ENCODE measurements at regions not wholly inside any gene's neighbourhood (a gene's known extent, or its start where the extent isn't known, plus 50 kb on each side); places are given as distances from the start of the nearest gene placed in this dataset.

DNA sequence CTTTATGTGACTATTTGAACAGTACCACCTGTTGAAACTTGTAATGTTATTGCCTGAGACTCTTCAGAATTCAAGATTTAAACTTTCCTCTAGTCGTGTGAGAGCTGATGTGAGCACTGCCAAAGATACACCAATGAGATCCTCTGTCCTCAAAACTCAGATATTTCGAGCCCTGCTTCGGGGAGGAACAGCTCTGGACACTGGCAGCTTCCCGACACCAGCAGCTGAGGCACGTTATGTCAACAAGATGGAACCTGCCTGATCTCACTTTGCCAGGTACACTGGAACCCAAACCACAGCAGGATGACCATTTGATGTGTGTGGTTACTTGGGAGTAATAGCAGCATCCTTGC lies 319.9 kb upstream of the RBMS1 start:
- no peaks in the 10 kb centered on the region for H3K9me2 ChIP-seq
- no peak for DNase-seq
- no peak overlapping the region for H2AFZ ChIP-seq (ENCODE audit: low read depth)
- no peaks in the 10 kb centered on the region for H3K36me3 ChIP-seq (replicated peaks in 1 of 2; ENCODE audit: control insufficient read depth in 1 of 2, insufficient read depth in 2 of 2, low read length in 1 of 2)
- CTCF ChIA-PET, result interaction anchor here (0.8 kb wide), 1 partner anchor 13 kb away, joined by 3 read pairs; no protein-coding TSS in a partner anchor
- WGBS (ENCODE audit: low lambda C conversion rate), result 72% methylated on average over 3 of the region's 5 CpGs
- no peaks in the 10 kb centered on the region for H4K20me1 ChIP-seq (ENCODE audit: insufficient read depth)
- no peaks in the 10 kb centered on the region; a peak in 1 of 4 replicates for H3K4me1 ChIP-seq (ENCODE audit: control insufficient read depth in 1 of 2, insufficient read depth in 2 of 2, low read depth in 1 of 2, low read length in 1 of 2)
- POLR2A ChIA-PET, result no interaction called here
- no peak overlapping the region for H3K4me3 ChIP-seq (ENCODE audit: low read depth in 2 of 2, low read length in 1 of 2)
- H3K9me3 ChIP-seq, result no peaks in the 10 kb centered on the region
- H3K9ac ChIP-seq, result no peak overlapping the region
- no peaks in the 10 kb centered on the region for H3K27me3 ChIP-seq (ENCODE audit: insufficient read depth)
- no peak for TF ChIP-seq FOSL2 (IDR thresholded peaks at IDR 0.05; ENCODE audit: borderline replicate concordance, low read depth)
- no peak for TF ChIP-seq RXRA (IDR thresholded peaks at IDR 0.05; ENCODE audit: borderline replicate concordance, low read depth)
- H3F3A ChIP-seq (replicated peaks; ENCODE audit: insufficient read depth), result no peaks in the 10 kb centered on the region
- no peak overlapping the region for H3K4me2 ChIP-seq
- H3K79me2 ChIP-seq (ENCODE audit: insufficient read depth), result no peaks in the 10 kb centered on the region
- H3K27ac ChIP-seq (ENCODE audit: low read depth in 2 of 2, low read length in 1 of 2), result no peak overlapping the region

GRCh38 chr2:160816916-160817499 lies 323.4 kb upstream of the RBMS1 start:
- no peaks in the 10 kb centered on the region for H3K36me3 ChIP-seq (replicated peaks in 1 of 2; ENCODE audit: control insufficient read depth in 1 of 2, insufficient read depth in 2 of 2, low read length in 1 of 2)
- H3K9me3 ChIP-seq, result no peaks in the 10 kb centered on the region
- no peak for DNase-seq
- TF ChIP-seq JUND (IDR thresholded peaks at IDR 0.05) (no peak), RAD21 (IDR thresholded peaks at IDR 0.05; ENCODE audit: low read length) (no peak), FOXJ3 (CRISPR knock-in tag; IDR thresholded peaks at IDR 0.05) (no peak), RXRA (IDR thresholded peaks at IDR 0.05; ENCODE audit: borderline replicate concordance, low read depth) (no peak), GATA2 (CRISPR knock-in tag; IDR thresholded peaks at IDR 0.05) (peak; percentile 33; the same call in 1 of the 2 replicates), EZH2phosphoT487 (IDR thresholded peaks at IDR 0.05; ENCODE audit: borderline replicate concordance, low read depth) (no peak), ELF1 (IDR thresholded peaks at IDR 0.05) (no peak), TAF1 (IDR thresholded peaks at IDR 0.05; ENCODE audit: borderline replicate concordance, low read depth, low read length) (no peak), PBX3 (IDR thresholded peaks at IDR 0.05) (no peak), TEAD4 (IDR thresholded peaks at IDR 0.05; ENCODE audit: borderline replicate concordance, insufficient read depth) (no peak), NFIC (IDR thresholded peaks at IDR 0.05; ENCODE audit: borderline replicate concordance) (no peak), CHD2 (IDR thresholded peaks at IDR 0.05; ENCODE audit: low read length, partially characterized antibody) (no peak), RCOR1 (IDR thresholded peaks at IDR 0.05; ENCODE audit: low read length) (peak; percentile 17; the same call in 1 of the 2 replicates), ZBTB33 (IDR thresholded peaks at IDR 0.05; ENCODE audit: borderline replicate concordance, low read depth) (no peak), FOXM1 (IDR thresholded peaks at IDR 0.05; ENCODE audit: low read depth) (no peak), IRF3 (IDR thresholded peaks at IDR 0.05; ENCODE audit: low read depth, low read length) (no peak), MAX (IDR thresholded peaks at IDR 0.05; ENCODE audit: low read depth) (no peak)
- no peaks in the 10 kb centered on the region for H3K9me2 ChIP-seq
- ChIA-PET CTCF (no interaction called here), POLR2A (no interaction called here)
- no peak overlapping the region for H3K4me2 ChIP-seq
- H3K27ac ChIP-seq (ENCODE audit: low read depth in 2 of 2, low read length in 1 of 2), result no peak overlapping the region
- no peaks in the 10 kb centered on the region for H3K79me2 ChIP-seq (ENCODE audit: insufficient read depth)
- H3K4me3 ChIP-seq (ENCODE audit: low read depth in 2 of 2, low read length in 1 of 2), result no peak overlapping the region
- no peaks in the 10 kb centered on the region for H3K27me3 ChIP-seq (ENCODE audit: insufficient read depth)
- H3F3A ChIP-seq (replicated peaks; ENCODE audit: insufficient read depth), result no peaks in the 10 kb centered on the region
- H3K9ac ChIP-seq, result no peak overlapping the region
- H3K4me1 ChIP-seq (ENCODE audit: control insufficient read depth in 1 of 2, insufficient read depth in 2 of 2, low read depth in 1 of 2, low read length in 1 of 2), result no peaks in the 10 kb centered on the region; a peak in 1 of 4 replicates
- no peaks in the 10 kb centered on the region for H4K20me1 ChIP-seq (ENCODE audit: insufficient read depth)
- WGBS (ENCODE audit: low lambda C conversion rate), result 74% methylated on average over 2 of the region's 2 CpGs
- H2AFZ ChIP-seq (ENCODE audit: low read depth), result no peak overlapping the region

Data from SK-N-SH (cell line).